ENCODE measurements at regions not wholly inside any gene's neighbourhood (a gene's known extent, or its start where the extent isn't known, plus 50 kb on each side); places are given as distances from the start of the nearest gene placed in this dataset.

DNA sequence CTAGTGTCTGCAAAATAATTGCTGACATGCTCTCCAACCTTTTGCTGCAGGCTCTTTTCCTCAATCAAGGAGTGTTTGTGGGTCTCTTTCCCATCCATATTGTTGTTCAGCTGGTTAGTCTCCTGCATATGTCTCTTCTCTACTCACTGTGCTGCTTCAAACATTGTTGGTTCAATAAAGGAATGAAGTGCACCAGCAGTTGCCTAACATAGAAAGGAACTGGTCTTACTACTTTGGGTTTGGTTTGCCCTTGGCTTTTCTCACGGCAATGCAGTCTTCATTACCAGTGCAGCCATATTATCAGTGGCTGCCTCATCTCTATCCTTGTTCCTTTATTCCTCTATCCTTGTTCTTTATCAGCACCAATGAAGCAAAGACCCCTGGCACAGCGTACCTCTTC is 169.7 kb upstream of the TPK1 start (continued):
- no peak for TF ChIP-seq MYC (IDR thresholded peaks at IDR 0.05; ENCODE audit: insufficient read depth, insufficient read length, insufficient replicate concordance, low read length, severe bottlenecking)
- no peak for TF ChIP-seq GABPA (IDR thresholded peaks at IDR 0.05; ENCODE audit: low read depth)
- no peak for TF ChIP-seq NR2F1 (conservative IDR thresholded peaks at IDR 0.05)
- TF ChIP-seq, protein P1, sequence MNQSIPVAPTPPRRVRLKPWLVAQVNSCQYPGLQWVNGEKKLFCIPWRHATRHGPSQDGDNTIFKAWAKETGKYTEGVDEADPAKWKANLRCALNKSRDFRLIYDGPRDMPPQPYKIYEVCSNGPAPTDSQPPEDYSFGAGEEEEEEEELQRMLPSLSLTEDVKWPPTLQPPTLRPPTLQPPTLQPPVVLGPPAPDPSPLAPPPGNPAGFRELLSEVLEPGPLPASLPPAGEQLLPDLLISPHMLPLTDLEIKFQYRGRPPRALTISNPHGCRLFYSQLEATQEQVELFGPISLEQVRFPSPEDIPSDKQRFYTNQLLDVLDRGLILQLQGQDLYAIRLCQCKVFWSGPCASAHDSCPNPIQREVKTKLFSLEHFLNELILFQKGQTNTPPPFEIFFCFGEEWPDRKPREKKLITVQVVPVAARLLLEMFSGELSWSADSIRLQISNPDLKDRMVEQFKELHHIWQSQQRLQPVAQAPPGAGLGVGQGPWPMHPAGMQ (IDR thresholded peaks at IDR 0.05; ENCODE audit: borderline replicate concordance) = no peak

DNA sequence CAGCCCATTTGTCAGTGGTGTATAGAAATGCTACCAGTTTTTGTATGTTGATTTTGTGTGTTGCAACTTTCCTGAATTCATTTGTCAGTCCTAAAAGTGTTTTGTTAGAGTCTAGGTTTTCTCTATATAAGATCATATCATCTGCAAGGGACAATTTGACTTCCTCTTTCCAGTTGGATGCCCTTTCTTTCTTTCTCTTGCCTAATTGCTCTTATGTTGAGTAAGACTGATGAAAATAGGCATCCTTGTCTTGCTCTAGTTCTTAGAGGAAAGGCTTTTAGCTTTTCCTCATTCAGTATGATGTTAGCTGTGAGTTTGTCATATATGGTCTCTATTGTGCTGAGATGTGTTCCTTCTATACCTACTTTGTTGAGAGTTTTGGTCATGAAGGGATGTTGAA is 161.7 kb upstream of the TPK1 start:
- TF ChIP-seq ELK1 (IDR thresholded peaks at IDR 0.05; ENCODE audit: low read depth, low read length) (no peak), SMAD5 (IDR thresholded peaks at IDR 0.05; ENCODE audit: low read depth) (no peak), HSF1 (IDR thresholded peaks at IDR 0.05; ENCODE audit: low read depth, low read length) (no peak), GATAD2B (conservative IDR thresholded peaks at IDR 0.05; ENCODE audit: low read depth) (no peak), NR2C2 (IDR thresholded peaks at IDR 0.05; ENCODE audit: borderline replicate concordance, control insufficient read depth, insufficient read length, low read depth) (no peak), TCF7 (IDR thresholded peaks at IDR 0.05; ENCODE audit: borderline replicate concordance) (no peak), NR2C1 (IDR thresholded peaks at IDR 0.05) (no peak), MTA2 (IDR thresholded peaks at IDR 0.05; ENCODE audit: low read depth) (no peak)
- H3K36me3 ChIP-seq (ENCODE audit: control insufficient read depth in 2 of 2, insufficient read depth in 2 of 2, low read length in 1 of 2) = no peaks in the 10 kb centered on the region
- ChIA-PET RAD21 (ENCODE audit: unreplicated experiment) (no interaction called here), SMC1A (ENCODE audit: uncharacterized antibody, unreplicated experiment) (interaction anchor here (1.6 kb wide), 1 partner anchor 16 kb away, joined by 3 read pairs; no protein-coding TSS in a partner anchor), CTCF (no interaction called here), POLR2A (no interaction called here)
- no peaks in the 10 kb centered on the region for H3K27me3 ChIP-seq (replicated peaks in 1 of 2; ENCODE audit: control insufficient read depth in 2 of 2, insufficient read depth in 2 of 2, low read length in 1 of 2)
- H4K20me1 ChIP-seq (ENCODE audit: control insufficient read depth, insufficient read depth) = no peaks in the 10 kb centered on the region
- ATAC-seq (no peak), DNase-seq (ENCODE audit: low read depth, low spot score) (no peak), FAIRE-seq (no peak)
- H2AFZ ChIP-seq (ENCODE audit: control insufficient read depth, low read depth, low read length) = no peak overlapping the region
- in situ Hi-C loops (cut with MboI) = no loop called here
- H3K9ac ChIP-seq (ENCODE audit: control insufficient read depth, insufficient read depth, low read length) = no peak overlapping the region
- intact Hi-C loops (cut with micrococcal nuclease; ENCODE audit: unreplicated experiment) = no loop called here
- H3K4me2 ChIP-seq (ENCODE audit: control insufficient read depth, insufficient read depth) = no peak overlapping the region
- no peaks in the 10 kb centered on the region for H3K4me1 ChIP-seq (ENCODE audit: control insufficient read depth, insufficient read depth, low read length)
- no peak overlapping the region for H3K27ac ChIP-seq (ENCODE audit: control insufficient read depth, insufficient read depth)
- no TSS peak for BruUV-seq (replicated peaks)
- no peaks in the 10 kb centered on the region for H3K9me3 ChIP-seq (replicated peaks; ENCODE audit: control insufficient read depth, insufficient read depth, low read length)
- H3K4me3 ChIP-seq = no peak overlapping the region
- H3K79me2 ChIP-seq (ENCODE audit: control insufficient read depth, insufficient read depth, low read length) = no peaks in the 10 kb centered on the region
